K562 (cell line): ENCODE measurements at regions not wholly inside any gene's neighbourhood (a gene's known extent, or its start where the extent isn't known, plus 50 kb on each side); places are given as distances from the start of the nearest gene placed in this dataset.

Experiments
- ATAC-seq: fragments of 200-7000 bp; cut with Tn5 transposase; 3 replicates; pipeline ENCODE4 v1.9.1; 2020; ENCODE audit warnings: moderate library complexity
- BruUV-seq: library from RNA; stranded (reverse); fragments of 400-500 nt; replicated peaks from 2 replicates; lab custom pipeline; 2021; lab: Mats Ljungman, UMichigan
- CTCF ChIA-PET: fragments of 300-600 bp; formaldehyde crosslinking; extraction: SDS; loops from one replicate; lab custom pipeline; 2021; ENCODE audit warnings: low intra/inter-chr PET ratio; lab: Yijun Ruan, JAX
- POLR2A ChIA-PET: fragments of 300-600, 350-650 bp; sonication (Branson Sonifier 250); formaldehyde crosslinking; extraction: SDS; loops from one replicate; lab custom pipeline; 2021; ENCODE audit warnings: antibody characterized with exemption, inconsistent platforms; lab: Yijun Ruan, JAX
- DNase-seq, 4 experiments: peaks; one replicate each; pipeline versions ENCODE4 v3.0.0 to v3.0.0-alpha.2; 2011 to 2018; ENCODE audit warnings: low spot score in 3 of 4, mixed read lengths in 3 of 4; ENCODE audit errors: extremely low read depth in 1 of 4
- FAIRE-seq: peaks from 2 replicates; lab custom pipeline; 2011; peaks lifted over from hg19 to GRCh38; lab: Jason Lieb, UNC
- H2AFZ ChIP-seq: 2 replicates; pipeline ENCODE4 v1.6.0; 2011; ENCODE audit warnings: low read depth, low read length, control low read depth, inconsistent platforms
- H3K27ac ChIP-seq: fragments of 200-600 bp; 3 replicates; pipeline ENCODE4 v1.8.0; 2011; ENCODE audit warnings: low read depth, mild to moderate bottlenecking, control low read depth, inconsistent platforms, low read length, moderate library complexity, mixed read lengths; ENCODE audit errors: extremely low read depth
- H3K27me3 ChIP-seq, 2 experiments: fragments of 300-600 bp in 1 of 2; 2 replicates in 1 of 2; 3 replicates in 1 of 2; pipeline versions ENCODE4 v1.6.0 to v1.8.0; 2011; ENCODE audit warnings: inconsistent platforms in 2 of 2, low read length in 2 of 2, mild to moderate bottlenecking in 1 of 2, mixed read lengths in 1 of 2, moderate library complexity in 1 of 2; ENCODE audit not compliant: control insufficient read depth in 2 of 2, insufficient read depth in 2 of 2
- H3K36me3 ChIP-seq: fragments of 300-600 bp; 3 replicates; pipeline ENCODE4 v1.8.0; 2011; ENCODE audit warnings: mild to moderate bottlenecking, low read length, inconsistent platforms; ENCODE audit not compliant: control insufficient read depth, insufficient read depth
- H3K4me1 ChIP-seq, 2 experiments: fragments of 200-600 bp in 1 of 2; replicated peaks in 1 of 2; 2 replicates in 1 of 2; 3 replicates in 1 of 2; pipeline versions ENCODE4 v1.5.1 to v1.8.0; 2011; ENCODE audit warnings: inconsistent platforms in 2 of 2, low read length in 2 of 2, mild to moderate bottlenecking in 1 of 2, mixed read lengths in 1 of 2, moderate library complexity in 1 of 2; ENCODE audit not compliant: control insufficient read depth in 2 of 2, insufficient read depth in 2 of 2
- H3K4me2 ChIP-seq: 2 replicates; pipeline ENCODE4 v1.6.1; 2011; ENCODE audit warnings: low read length, control low read depth, inconsistent platforms, mixed read lengths; ENCODE audit not compliant: insufficient read depth
- H3K4me3 ChIP-seq: fragments of 200-600 bp; sonication (generic), shearing (Covaris generic); 2 replicates; pipeline ENCODE4 v1.5.1; 2016; ENCODE audit warnings: control low read depth, inconsistent platforms
- H3K79me2 ChIP-seq: fragments of 200-600 bp; 3 replicates; pipeline ENCODE4 v1.8.0; 2011; ENCODE audit warnings: low read length, inconsistent platforms; ENCODE audit not compliant: control insufficient read depth, insufficient read depth
- H3K9ac ChIP-seq, 2 experiments: 2 replicates each; pipeline versions ENCODE4 v1.6.0 to v1.6.1; 2011; ENCODE audit warnings: low read depth in 2 of 2, low read length in 2 of 2, control low read depth in 1 of 2, inconsistent platforms in 1 of 2, mild to moderate bottlenecking in 1 of 2, mixed read lengths in 1 of 2; ENCODE audit not compliant: insufficient read depth in 1 of 2
- H3K9me1 ChIP-seq: one replicate; pipeline ENCODE4 v1.6.0; 2011; ENCODE audit warnings: inconsistent platforms, mild to moderate bottlenecking, low read length, moderate library complexity; ENCODE audit not compliant: control insufficient read depth, insufficient read depth
- H3K9me3 ChIP-seq: replicated peaks from 2 replicates; pipeline ENCODE4 v1.5.1; 2011; ENCODE audit warnings: low read depth, low read length, inconsistent platforms; ENCODE audit not compliant: control insufficient read depth, insufficient read depth
- H4K20me1 ChIP-seq: replicated peaks from 2 replicates; pipeline ENCODE4 v1.6.1; 2011; ENCODE audit warnings: low read length, inconsistent platforms, mixed read lengths; ENCODE audit not compliant: control insufficient read depth, insufficient read depth
- BRF2 ChIP-seq: IDR thresholded peaks from 3 replicates; pipeline ENCODE4 v1.6.1; 2011; ENCODE audit warnings: borderline replicate concordance, mild to moderate bottlenecking; ENCODE audit not compliant: insufficient read length, insufficient read depth
- DDX20 ChIP-seq: fragments of 450-650 bp; IDR thresholded peaks from 2 replicates; pipeline ENCODE4 v1.6.1; 2016; ENCODE audit warnings: missing genetic modification characterization, low read depth, mild to moderate bottlenecking, missing compliant biosample characterization, moderate library complexity
- ELK1 ChIP-seq: sonication (generic); formaldehyde crosslinking; IDR thresholded peaks from 2 replicates; pipeline ENCODE4 v1.8.1; 2022; ENCODE audit warnings: missing genetic modification reagents
- HDAC8 ChIP-seq: fragments of 450-650 bp; IDR thresholded peaks from 2 replicates; pipeline ENCODE4 v1.6.1; 2016; ENCODE audit warnings: mild to moderate bottlenecking, missing genetic modification characterization, moderate library complexity, missing compliant biosample characterization
- IRF9 ChIP-seq: fragments of 450-650 bp; IDR thresholded peaks from 2 replicates; pipeline ENCODE4 v1.6.1; 2016; ENCODE audit warnings: missing biosample characterization, missing genetic modification characterization
- MCM5 ChIP-seq: fragments of 450-650 bp; IDR thresholded peaks from 2 replicates; pipeline ENCODE4 v1.6.1; 2016; ENCODE audit warnings: low read depth
- MEF2A ChIP-seq: IDR thresholded peaks from 2 replicates; pipeline ENCODE4 v1.6.1; 2011; ENCODE audit warnings: low read depth, mild to moderate bottlenecking, low read length, moderate library complexity; ENCODE audit not compliant: control insufficient read depth
- MNT ChIP-seq, 2 experiments: fragments of 450-650 bp; conservative IDR thresholded peaks; 2 replicates each; pipeline ENCODE4 v1.6.1; 2017; ENCODE audit warnings: mild to moderate bottlenecking in 2 of 2, moderate library complexity in 2 of 2
- NR1H2 ChIP-seq: sonication (generic); formaldehyde crosslinking; IDR thresholded peaks from 2 replicates; pipeline ENCODE4 v1.4.0; 2020; ENCODE audit warnings: mild to moderate bottlenecking, missing genetic modification reagents
- POLR2A ChIP-seq: fragments of 450-650 bp; conservative IDR thresholded peaks from 2 replicates; pipeline ENCODE4 v1.6.1; 2016
- RBBP5 ChIP-seq: fragments of 200-600 bp; sonication (generic); IDR thresholded peaks from 2 replicates; pipeline ENCODE4 v1.6.1; 2012; ENCODE audit warnings: borderline replicate concordance, mild to moderate bottlenecking, low read length, control low read depth, inconsistent platforms; ENCODE audit not compliant: insufficient read depth, poor library complexity, severe bottlenecking
- SAFB2 ChIP-seq: fragments of 200-400 bp; formaldehyde crosslinking; IDR thresholded peaks from 2 replicates; pipeline ENCODE4 v1.6.1; 2018; ENCODE audit warnings: borderline replicate concordance, low read length, low read depth, moderate library complexity; ENCODE audit not compliant: severe bottlenecking
- STAG1 ChIP-seq: sonication (generic); formaldehyde crosslinking; IDR thresholded peaks from 2 replicates; pipeline ENCODE4 v1.5.0; 2020; ENCODE audit warnings: missing genetic modification reagents, borderline replicate concordance
- SUPT5H ChIP-seq: fragments of 450-650 bp; IDR thresholded peaks from 2 replicates; pipeline ENCODE4 v1.6.1; 2016
- TAL1 ChIP-seq: fragments of 450-650 bp; IDR thresholded peaks from 2 replicates; pipeline ENCODE4 v1.6.1; 2016; ENCODE audit warnings: mild to moderate bottlenecking
- TSC22D4 ChIP-seq: fragments of 450-650 bp; IDR thresholded peaks from 2 replicates; pipeline ENCODE4 v1.6.1; 2016; ENCODE audit warnings: missing genetic modification characterization, missing biosample characterization, control low read depth
- ZBTB26 ChIP-seq: fragments of 450-650 bp; formaldehyde crosslinking; IDR thresholded peaks from 2 replicates; pipeline ENCODE4 v1.4.0; 2022; ENCODE audit warnings: missing genetic modification characterization
- ZBTB7A ChIP-seq: IDR thresholded peaks from 2 replicates; pipeline ENCODE4 v1.6.1; 2011; ENCODE audit warnings: low read depth, mild to moderate bottlenecking, low read length, moderate library complexity, borderline replicate concordance; ENCODE audit not compliant: control insufficient read depth
- ZSCAN29 ChIP-seq: fragments of 450-650 bp; IDR thresholded peaks from 2 replicates; pipeline ENCODE4 v1.6.1; 2017
- WGBS: fragments of 100-300 bp; shearing (Covaris generic); methylation state at CpG from one replicate; pipeline ENCODE4 v1.1.6; 2016; ENCODE audit warnings: low coverage, mixed read lengths; ENCODE audit not compliant: insufficient coverage; ENCODE audit errors: missing lambda C conversion rate; 5-methylcytosine and 5-hydroxymethylcytosine counted together
- in situ Hi-C: fragments of 300-500 bp; cut with MboI; formaldehyde crosslinking; loops from 4 replicates; pipeline ENCODE4 v1.15.0; 2018; ENCODE audit warnings: inconsistent platforms, mixed read lengths
- intact Hi-C: fragments of 100-400 bp; cut with micrococcal nuclease; formaldehyde crosslinking; loops from 2 replicates; pipeline ENCODE4 v1.14.2; 2022

- Histone ChIP-seq H3K9ac (no peak overlapping the region), H3K27ac (no peak overlapping the region), H3K4me1 (no peaks in the 10 kb centered on the region), H3K27me3 (no peaks in the 10 kb centered on the region), H3K4me3 (no peak overlapping the region), H4K20me1 (no peaks in the 10 kb centered on the region), H3K9me3 (no peaks in the 10 kb centered on the region), H3K9me1 (no peaks in the 10 kb centered on the region), H3K36me3 (no peaks in the 10 kb centered on the region), H2AFZ (no peak overlapping the region), H3K79me2 (no peaks in the 10 kb centered on the region), H3K4me2 (no peak overlapping the region)
- intact Hi-C loops: no loop called here
- 0% methylated on average over 3 of the region's 3 CpGs for WGBS
- in situ Hi-C loops: no loop called here
- FAIRE-seq (no peak), DNase-seq (no peak), ATAC-seq (no peak)
- POLR2A ChIA-PET: no interaction called here
- BruUV-seq: no TSS peak
- CTCF ChIA-PET: interaction anchor here (0.6 kb wide), 1 partner anchor 460 kb away, joined by 3 read pairs; no protein-coding TSS in a partner anchor
- no peak for TF ChIP-seq BRF2
- no peak for TF ChIP-seq RBBP5
- TF ChIP-seq MCM5: no peak
- no peak for TF ChIP-seq TAL1
- no peak for TF ChIP-seq DDX20 (tag)
- TF ChIP-seq HDAC8 (tag): no peak
- TF ChIP-seq ZBTB26 (CRISPR knock-in tag): no peak
- no peak for TF ChIP-seq SAFB2
- TF ChIP-seq NR1H2 (CRISPR knock-in tag): no peak
- no peak for TF ChIP-seq IRF9 (tag)
- no peak for TF ChIP-seq ZSCAN29
- TF ChIP-seq ZBTB7A: no peak
- no peak for TF ChIP-seq MNT (conservative IDR thresholded peaks at IDR 0.05)
- no peak for TF ChIP-seq ELK1 (CRISPR knock-in tag)
- no peak for TF ChIP-seq MEF2A
- TF ChIP-seq STAG1: no peak
- TF ChIP-seq SUPT5H: no peak
- TF ChIP-seq POLR2A: no peak
- no peak for TF ChIP-seq TSC22D4
These were observed 1065.7 kb downstream of the DNAJB9 start for GRCh38 chr7:109635374-109635773.
